NT2/D1 (cell line): ENCODE measurements at regions not wholly inside any gene's neighbourhood (a gene's known extent, or its start where the extent isn't known, plus 50 kb on each side); places are given as distances from the start of the nearest gene placed in this dataset.
"Not testable (repeated sequence)": the region's sequence is repeated elsewhere in the genome, so short reads cannot be mapped to it uniquely, and the experiment has no call there.

Experiments used
- DNase-seq: peaks from one replicate; pipeline ENCODE4 v3.0.0-alpha.2; 2011; ENCODE audit warnings: low read depth, low spot score
- H3K27me3 ChIP-seq: 2 replicates; pipeline ENCODE4 v1.6.0; 2011; ENCODE audit warnings: mild to moderate bottlenecking; ENCODE audit not compliant: insufficient read length, insufficient read depth
- H3K36me3 ChIP-seq: 2 replicates; pipeline ENCODE4 v1.6.1; 2011; ENCODE audit warnings: mild to moderate bottlenecking, low read length, mixed read lengths; ENCODE audit not compliant: insufficient read depth, insufficient read length
- H3K4me1 ChIP-seq: 2 replicates; pipeline ENCODE4 v1.5.1; 2011; ENCODE audit not compliant: insufficient read depth, insufficient read length
- H3K4me3 ChIP-seq: 2 replicates; pipeline ENCODE4 v1.5.1; 2011; ENCODE audit warnings: low read depth; ENCODE audit not compliant: insufficient read length
- H3K9ac ChIP-seq: 2 replicates; pipeline ENCODE4 v1.6.0; 2011; ENCODE audit warnings: low read depth; ENCODE audit not compliant: insufficient read length
- H3K9me3 ChIP-seq: 2 replicates; pipeline ENCODE4 v1.5.1; 2011; ENCODE audit warnings: mild to moderate bottlenecking, low read length; ENCODE audit not compliant: insufficient read depth
- SUZ12 ChIP-seq: IDR thresholded peaks from 2 replicates; pipeline ENCODE4 v1.6.1; 2011; ENCODE audit not compliant: insufficient read length, insufficient read depth; ENCODE audit errors: extremely low read depth
- YY1 ChIP-seq: IDR thresholded peaks from 2 replicates; pipeline ENCODE4 v1.6.1; 2011; ENCODE audit not compliant: insufficient read length, insufficient read depth
- ZNF274 ChIP-seq: IDR thresholded peaks from 2 replicates; pipeline ENCODE4 v1.6.1; 2011; ENCODE audit warnings: mild to moderate bottlenecking, low read depth, low read length

DNA sequence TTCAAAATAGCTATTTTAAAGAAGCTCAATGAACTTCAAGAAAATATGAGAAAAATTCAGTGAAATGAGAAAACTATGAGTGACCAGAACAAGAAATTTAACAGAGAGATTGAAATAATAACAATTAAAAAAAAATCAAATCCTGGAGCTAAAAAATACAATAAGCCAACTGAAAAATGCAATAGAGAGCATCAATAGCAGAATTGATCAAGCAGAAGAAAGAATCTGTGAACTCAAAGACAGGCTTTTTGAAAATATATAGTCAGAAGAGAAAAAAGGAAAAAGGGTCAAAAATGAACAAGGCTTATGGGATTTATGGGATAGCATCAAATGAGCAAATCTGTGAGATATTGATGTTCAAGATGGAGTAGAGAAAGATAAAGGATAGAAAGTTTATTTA, 133.0 kb downstream of the OTUD1 start:
- Histone ChIP-seq H3K36me3 (no peaks in the 10 kb centered on the region), H3K4me3 (no peak overlapping the region), H3K4me1 (no peaks in the 10 kb centered on the region), H3K27me3 (no peaks in the 10 kb centered on the region), H3K9me3 (peaks cover 14% of the 10 kb centered on the region), H3K9ac (no peak overlapping the region)
- DNase-seq: no peak
- TF ChIP-seq YY1 (no peak), ZNF274 (no peak), SUZ12 (no peak)

- Histone ChIP-seq H3K27me3 (no peaks in the 10 kb centered on the region), H3K36me3 (no peaks in the 10 kb centered on the region), H3K4me1 (no peaks in the 10 kb centered on the region), H3K9me3 (peaks cover 11% of the 10 kb centered on the region; the same call in 1 of the 2 replicates), H3K4me3 (no peak overlapping the region), H3K9ac (no peak overlapping the region)
- no peak for TF ChIP-seq ZNF274
- no peak for DNase-seq
These were observed 143.1 kb downstream of the OTUD1 start for GRCh38 chr10:23581906-23582450.

DNA sequence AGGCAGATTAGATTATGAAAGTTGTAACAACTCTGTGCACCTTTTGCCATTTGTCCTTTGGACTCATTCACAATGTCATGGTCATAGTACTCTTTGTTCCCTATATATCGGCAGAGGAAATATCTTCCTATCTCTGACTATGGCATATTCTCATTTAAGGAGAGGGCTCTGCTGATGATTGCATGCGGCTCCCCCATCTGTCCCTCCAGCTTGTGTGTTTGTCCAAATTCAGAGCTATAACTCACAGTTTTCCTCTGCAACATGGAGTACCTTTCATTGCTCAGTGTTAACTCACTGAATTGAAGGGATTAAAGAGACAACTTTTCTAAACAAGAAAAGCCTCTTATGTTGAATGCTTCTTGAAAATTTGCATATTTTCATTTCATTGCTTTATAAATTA, 145.5 kb downstream of the OTUD1 start:
- H3K27me3 ChIP-seq: no peaks in the 10 kb centered on the region
- DNase-seq: no peak
- no peaks in the 10 kb centered on the region for H3K4me1 ChIP-seq
- H3K36me3 ChIP-seq: no peaks in the 10 kb centered on the region
- H3K9ac ChIP-seq: no peak overlapping the region
- H3K4me3 ChIP-seq: no peak overlapping the region
- peaks cover 11% of the 10 kb centered on the region; the same call in 1 of the 2 replicates for H3K9me3 ChIP-seq
- TF ChIP-seq YY1: no peak

DNA sequence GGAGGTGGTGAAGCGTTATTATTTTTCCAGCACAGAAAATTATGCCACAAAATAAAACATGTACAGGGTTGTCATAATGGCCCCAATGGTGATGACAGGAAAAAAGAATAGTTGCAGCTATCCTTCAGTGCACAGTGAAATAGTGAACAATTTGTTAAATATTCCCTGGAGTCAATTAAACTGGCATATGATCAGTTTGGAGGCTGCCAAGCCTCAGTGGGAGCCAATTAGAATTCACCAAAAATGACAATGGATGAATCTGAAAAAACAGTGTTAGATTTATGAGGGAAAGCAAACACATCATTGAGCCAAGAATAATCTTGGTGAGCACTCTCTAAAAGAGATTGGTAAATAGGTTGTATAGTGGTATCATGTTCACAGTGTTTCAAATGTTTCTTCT, 146.3 kb downstream of the OTUD1 start:
- H3K4me1 ChIP-seq: no peaks in the 10 kb centered on the region

GRCh38 chr10:23585666-23586065, 146.8 kb downstream of the OTUD1 start:
- H3K4me3 ChIP-seq: no peak overlapping the region
- peaks cover 11% of the 10 kb centered on the region; the same call in 1 of the 2 replicates for H3K9me3 ChIP-seq
- TF ChIP-seq YY1 (no peak), SUZ12 (no peak), ZNF274 (no peak)
- H3K4me1 ChIP-seq: no peaks in the 10 kb centered on the region
- no peak for DNase-seq
- H3K9ac ChIP-seq: no peak overlapping the region
- H3K36me3 ChIP-seq: no peaks in the 10 kb centered on the region
- H3K27me3 ChIP-seq: no peaks in the 10 kb centered on the region

More for the DNA sequence above, 146.3 kb downstream of the OTUD1 start:
- DNase-seq: no peak
- Histone ChIP-seq H3K27me3 (no peaks in the 10 kb centered on the region), H3K9me3 (peaks cover 11% of the 10 kb centered on the region; the same call in 1 of the 2 replicates), H3K9ac (no peak overlapping the region), H3K36me3 (no peaks in the 10 kb centered on the region), H3K4me3 (no peak overlapping the region)
- TF ChIP-seq YY1: no peak
- no peak for TF ChIP-seq SUZ12
- no peak for TF ChIP-seq ZNF274

DNA sequence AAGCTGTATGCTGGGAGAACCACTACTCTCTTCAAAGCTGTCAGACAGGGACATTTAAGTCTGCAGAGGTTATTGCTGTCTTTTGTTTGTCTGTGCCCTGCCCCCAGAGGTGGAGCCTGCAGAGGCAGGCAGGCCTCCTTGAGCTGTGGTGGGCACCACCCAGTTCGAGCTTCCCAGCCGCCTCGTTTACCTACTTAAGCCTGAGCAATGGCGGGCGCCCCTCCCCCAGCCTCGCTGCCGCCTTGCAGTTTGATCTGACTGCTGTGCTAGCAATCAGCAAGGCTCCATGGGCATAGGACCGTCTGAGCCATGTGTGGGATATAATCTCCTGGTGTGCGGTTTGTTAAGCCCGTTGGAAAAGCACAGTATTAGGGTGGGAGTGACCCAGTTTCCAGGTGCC, 156.4 kb downstream of the OTUD1 start:
- H3K4me1 ChIP-seq, DNase-seq, H3K9ac ChIP-seq, H3K36me3 ChIP-seq, H3K27me3 ChIP-seq, H3K4me3 ChIP-seq: not testable (repeated sequence)
- H3K9me3 ChIP-seq: peaks cover 32% of the 10 kb centered on the region; the same call in 1 of the 2 replicates

GRCh38 chr10:23604613-23605012, 165.7 kb downstream of the OTUD1 start:
- no peak for DNase-seq
- no peak overlapping the region for H3K4me3 ChIP-seq
- TF ChIP-seq ZNF274: no peak
- TF ChIP-seq YY1: no peak
- no peak for TF ChIP-seq SUZ12
- H3K36me3 ChIP-seq: no peaks in the 10 kb centered on the region
- peaks cover 5% of the 10 kb centered on the region; the same call in 1 of the 2 replicates for H3K9me3 ChIP-seq
- H3K27me3 ChIP-seq: no peaks in the 10 kb centered on the region
- no peak overlapping the region for H3K9ac ChIP-seq
- no peaks in the 10 kb centered on the region for H3K4me1 ChIP-seq

- H3K36me3 ChIP-seq: no peaks in the 10 kb centered on the region
- no peak for DNase-seq
- no peak overlapping the region for H3K9ac ChIP-seq
- no peak overlapping the region for H3K4me3 ChIP-seq
- TF ChIP-seq YY1 (no peak), ZNF274 (no peak), SUZ12 (no peak)
- H3K9me3 ChIP-seq: no peaks in the 10 kb centered on the region
- H3K4me1 ChIP-seq: no peaks in the 10 kb centered on the region
- no peaks in the 10 kb centered on the region for H3K27me3 ChIP-seq
These were observed 167.6 kb downstream of the OTUD1 start for GRCh38 chr10:23606456-23606855.
